Fibroblast of skin of right biceps (primary cell): ENCODE measurements at regions not wholly inside any gene's neighbourhood (a gene's known extent, or its start where the extent isn't known, plus 50 kb on each side); places are given as distances from the start of the nearest gene placed in this dataset.
A peak's percentile ranks its signal among the peaks of the same experiment; 100 is the strongest.

Source experiments
- DNase-seq: peaks from one replicate; pipeline ENCODE4 v3.0.0-alpha.2; 2013

GRCh38 chr20:7657569-7657968 is 282.7 kb downstream of the HAO1 start:
- DNase-seq, result no peak

GRCh38 chr20:7660165-7660564 is 280.1 kb downstream of the HAO1 start:
- no peak for DNase-seq

- peak; percentile 85 for DNase-seq
Measured at GRCh38 chr20:7665376-7665775, 274.9 kb downstream of the HAO1 start.

GRCh38 chr20:7667194-7667593 is 273.1 kb downstream of the HAO1 start:
- DNase-seq, result no peak

GRCh38 chr20:7672571-7672970 is 267.7 kb downstream of the HAO1 start:
- no peak for DNase-seq

GRCh38 chr20:7673841-7674240 is 266.4 kb downstream of the HAO1 start:
- DNase-seq, result peak; percentile 82

GRCh38 chr20:7682916-7683315 is 257.3 kb downstream of the HAO1 start:
- DNase-seq, result no peak

GRCh38 chr20:7687065-7687464 is 253.2 kb downstream of the HAO1 start:
- DNase-seq, result no peak

- no peak for DNase-seq
Measured at GRCh38 chr20:7689151-7689550, 251.1 kb downstream of the HAO1 start.

- DNase-seq, result peak; percentile 45
Measured at GRCh38 chr20:7691647-7692269, 248.5 kb downstream of the HAO1 start.

GRCh38 chr20:7692478-7692877 is 247.8 kb downstream of the HAO1 start:
- peak; percentile 26 for DNase-seq

- peak; percentile 45 for DNase-seq
Measured at GRCh38 chr20:7693761-7694160, 246.5 kb downstream of the HAO1 start.

- DNase-seq, result peak; percentile 52
Measured at GRCh38 chr20:7695051-7695495, 245.2 kb downstream of the HAO1 start.

GRCh38 chr20:7695635-7696034 is 244.6 kb downstream of the HAO1 start:
- peak; percentile 85 for DNase-seq

GRCh38 chr20:7696311-7696710 is 243.9 kb downstream of the HAO1 start:
- peak; percentile 17 for DNase-seq

GRCh38 chr20:7702141-7702540 is 238.1 kb downstream of the HAO1 start:
- DNase-seq, result no peak

GRCh38 chr20:7703551-7703961 is 236.7 kb downstream of the HAO1 start:
- DNase-seq, result no peak

- no peak for DNase-seq
Measured at GRCh38 chr20:7703996-7704395, 236.3 kb downstream of the HAO1 start.

GRCh38 chr20:7708112-7708511 is 232.1 kb downstream of the HAO1 start:
- no peak for DNase-seq

GRCh38 chr20:7708782-7709181 is 231.5 kb downstream of the HAO1 start:
- DNase-seq, result no peak

- no peak for DNase-seq
Measured at GRCh38 chr20:7710440-7710839, 229.8 kb downstream of the HAO1 start.

GRCh38 chr20:7712661-7713060 is 227.6 kb downstream of the HAO1 start:
- no peak for DNase-seq

- DNase-seq, result no peak
Measured at GRCh38 chr20:7714549-7714948, 225.7 kb downstream of the HAO1 start.

GRCh38 chr20:7716286-7716972 is 223.8 kb downstream of the HAO1 start:
- no peak for DNase-seq

GRCh38 chr20:7722564-7722963 is 217.7 kb downstream of the HAO1 start:
- no peak for DNase-seq
